Liver (tissue), 3 donors: ENCODE measurements at regions not wholly inside any gene's neighbourhood (a gene's known extent, or its start where the extent isn't known, plus 50 kb on each side); places are given as distances from the start of the nearest gene placed in this dataset.
"Not testable (repeated sequence)": the region's sequence is repeated elsewhere in the genome, so short reads cannot be mapped to it uniquely, and the experiment has no call there.

Source experiments
- GABPA ChIP-seq, 2 donors: IDR thresholded peaks in 1 of 2; conservative IDR thresholded peaks in 1 of 2; 2 replicates each; pipeline ENCODE4 v1.6.1; 2016; ENCODE audit warnings: antibody characterized with exemption in 2 of 2, mild to moderate bottlenecking in 1 of 2, moderate library complexity in 1 of 2
- RAD21 ChIP-seq, 2 donors: IDR thresholded peaks; 2 replicates each; pipeline ENCODE4 v1.6.1; 2016; ENCODE audit warnings: antibody characterized with exemption in 2 of 2, mild to moderate bottlenecking in 2 of 2
- TAF1 ChIP-seq: conservative IDR thresholded peaks from 2 replicates; pipeline ENCODE4 v1.6.1; 2016; ENCODE audit warnings: antibody characterized with exemption, mild to moderate bottlenecking
- YY1 ChIP-seq: IDR thresholded peaks from 2 replicates; pipeline ENCODE4 v1.6.1; 2016; ENCODE audit warnings: antibody characterized with exemption, mild to moderate bottlenecking
- TF ChIP-seq, protein P1 (sequence below): fragments of 150-350 bp; IDR thresholded peaks from 2 replicates; pipeline ENCODE4 v1.5.1; 2017; ENCODE audit warnings: improper control_type of control experiment, low read depth, low read length; ENCODE audit not compliant: missing input control
- donor health status: healthy.
- donor health status: healthy.

DNA sequence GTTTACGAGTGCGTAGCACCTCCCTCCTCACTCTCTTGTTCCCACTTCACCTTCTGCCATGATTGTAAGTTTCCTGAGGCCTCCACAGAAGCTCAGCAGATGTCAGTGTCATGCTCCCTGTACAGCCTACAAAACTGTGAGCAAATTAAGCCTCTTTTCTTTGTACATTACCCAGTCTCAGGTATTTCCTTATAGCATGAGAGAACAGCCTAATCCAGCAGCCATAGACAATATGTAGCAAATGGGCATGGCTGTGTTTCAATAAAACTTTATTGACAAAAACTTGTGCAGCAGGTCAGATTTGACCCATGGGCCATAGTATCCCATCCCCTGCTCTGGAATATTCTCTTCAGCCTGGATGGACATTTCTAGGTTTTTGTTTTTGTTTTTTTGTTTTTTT is 156.2 kb upstream of the FRG2C start:
- TF ChIP-seq, protein P1, sequence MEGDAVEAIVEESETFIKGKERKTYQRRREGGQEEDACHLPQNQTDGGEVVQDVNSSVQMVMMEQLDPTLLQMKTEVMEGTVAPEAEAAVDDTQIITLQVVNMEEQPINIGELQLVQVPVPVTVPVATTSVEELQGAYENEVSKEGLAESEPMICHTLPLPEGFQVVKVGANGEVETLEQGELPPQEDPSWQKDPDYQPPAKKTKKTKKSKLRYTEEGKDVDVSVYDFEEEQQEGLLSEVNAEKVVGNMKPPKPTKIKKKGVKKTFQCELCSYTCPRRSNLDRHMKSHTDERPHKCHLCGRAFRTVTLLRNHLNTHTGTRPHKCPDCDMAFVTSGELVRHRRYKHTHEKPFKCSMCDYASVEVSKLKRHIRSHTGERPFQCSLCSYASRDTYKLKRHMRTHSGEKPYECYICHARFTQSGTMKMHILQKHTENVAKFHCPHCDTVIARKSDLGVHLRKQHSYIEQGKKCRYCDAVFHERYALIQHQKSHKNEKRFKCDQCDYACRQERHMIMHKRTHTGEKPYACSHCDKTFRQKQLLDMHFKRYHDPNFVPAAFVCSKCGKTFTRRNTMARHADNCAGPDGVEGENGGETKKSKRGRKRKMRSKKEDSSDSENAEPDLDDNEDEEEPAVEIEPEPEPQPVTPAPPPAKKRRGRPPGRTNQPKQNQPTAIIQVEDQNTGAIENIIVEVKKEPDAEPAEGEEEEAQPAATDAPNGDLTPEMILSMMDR: not testable (repeated sequence)
- not testable (repeated sequence) for TF ChIP-seq TAF1; YY1; GABPA (IDR thresholded peaks at IDR 0.05 in 1 of 2, conservative IDR thresholded peaks at IDR 0.05 in 1 of 2); RAD21 (IDR thresholded peaks at IDR 0.05)
